CD8-positive, alpha-beta memory T cell (primary cell): ENCODE measurements at regions not wholly inside any gene's neighbourhood (a gene's known extent, or its start where the extent isn't known, plus 50 kb on each side); places are given as distances from the start of the nearest gene placed in this dataset.

Experiments
- CTCF ChIA-PET: fragments of 350-600 bp; sonication (Branson Sonifier 250); formaldehyde crosslinking; loops from one replicate; lab custom pipeline; 2021; ENCODE audit warnings: antibody characterized with exemption; lab: Charles Lee
- POLR2A ChIA-PET: fragments of 350-600 bp; sonication (Branson Sonifier 250); formaldehyde crosslinking; loops from one replicate; lab custom pipeline; 2021; ENCODE audit warnings: antibody characterized with exemption; lab: Charles Lee
- DNase-seq, 5 donors: peaks; one replicate each; pipeline versions ENCODE4 v3.0.0 to v3.0.0-alpha.2; 2020 to 2022; ENCODE audit warnings: mixed read lengths in 1 of 5
- H3K27ac ChIP-seq: one replicate; pipeline ENCODE4 v1.7.0; 2013; ENCODE audit warnings: low read depth, mild to moderate bottlenecking, low read length, moderate library complexity
- H3K27me3 ChIP-seq: 2 replicates; pipeline ENCODE4 v1.7.0; 2013; ENCODE audit warnings: low read length, mild to moderate bottlenecking; ENCODE audit not compliant: insufficient read depth, poor library complexity, severe bottlenecking
- H3K36me3 ChIP-seq: 2 replicates; pipeline ENCODE4 v1.7.0; 2013; ENCODE audit warnings: mild to moderate bottlenecking, low read length, moderate library complexity; ENCODE audit not compliant: insufficient read depth
- H3K4me1 ChIP-seq: 2 replicates; pipeline ENCODE4 v1.7.0; 2013; ENCODE audit warnings: mild to moderate bottlenecking, low read length, moderate library complexity; ENCODE audit not compliant: insufficient read depth
- H3K4me3 ChIP-seq: 2 replicates; pipeline ENCODE4 v1.7.0; 2013; ENCODE audit warnings: mild to moderate bottlenecking, low read length
- H3K9me3 ChIP-seq: 2 replicates; pipeline ENCODE4 v1.7.0; 2013; ENCODE audit warnings: mild to moderate bottlenecking, low read length
- H3K27ac Mint-ChIP-seq, 8 donors: one replicate each; pipeline ENCODE4 v1.8.0; 2020 to 2021; ENCODE audit warnings: mixed read lengths in 8 of 8, mild to moderate bottlenecking in 6 of 8, inconsistent platforms in 3 of 8, moderate library complexity in 3 of 8
- H3K27me3 Mint-ChIP-seq, 2 donors: one replicate each; pipeline ENCODE4 v1.8.0; 2020 to 2021; ENCODE audit warnings: mixed read lengths in 2 of 2, mild to moderate bottlenecking in 1 of 2, moderate library complexity in 1 of 2
- H3K36me3 Mint-ChIP-seq, 3 donors: one replicate each; pipeline ENCODE4 v1.8.0; 2020 to 2021; ENCODE audit warnings: mixed read lengths in 3 of 3, inconsistent platforms in 1 of 3, mild to moderate bottlenecking in 1 of 3
- H3K4me1 Mint-ChIP-seq, 3 donors: one replicate each; pipeline ENCODE4 v1.8.0; 2020 to 2021; ENCODE audit warnings: mixed read lengths in 3 of 3, inconsistent platforms in 1 of 3, mild to moderate bottlenecking in 1 of 3
- H3K4me3 Mint-ChIP-seq, 7 donors: one replicate each; pipeline ENCODE4 v1.8.0; 2020 to 2021; ENCODE audit warnings: mixed read lengths in 7 of 7, mild to moderate bottlenecking in 6 of 7, moderate library complexity in 4 of 7, inconsistent platforms in 2 of 7
- H3K9me3 Mint-ChIP-seq, 5 donors: one replicate each; pipeline ENCODE4 v1.8.0; 2020 to 2022; ENCODE audit warnings: mixed read lengths in 5 of 5, mild to moderate bottlenecking in 3 of 5, moderate library complexity in 2 of 5, inconsistent platforms in 1 of 5

- H3K27ac Mint-ChIP-seq = no peak overlapping the region
- DNase-seq = no peak
- ChIA-PET CTCF (no interaction called here), POLR2A (no interaction called here)
- no peaks in the 10 kb centered on the region for H3K27me3 ChIP-seq
- H3K9me3 ChIP-seq = no peaks in the 10 kb centered on the region
- peaks cover 4 to 14% of the 10 kb centered on the region in 2 donors for H3K27me3 Mint-ChIP-seq
- no peak overlapping the region for H3K4me3 Mint-ChIP-seq
- H3K9me3 Mint-ChIP-seq = no peaks in the 10 kb centered on the region
- no peak overlapping the region for H3K27ac ChIP-seq
- no peak overlapping the region for H3K4me3 ChIP-seq
- no peaks in the 10 kb centered on the region for H3K4me1 Mint-ChIP-seq
- no peaks in the 10 kb centered on the region for H3K36me3 ChIP-seq
- H3K4me1 ChIP-seq = no peaks in the 10 kb centered on the region
- H3K36me3 Mint-ChIP-seq = no peaks in the 10 kb centered on the region
Measured at GRCh38 chr1:38239258-38239835, 192.8 kb upstream of the POU3F1 start.

GRCh38 chr1:38238294-38238693 is 191.7 kb upstream of the POU3F1 start:
- H3K9me3 Mint-ChIP-seq = peaks cover 0 to 1% (median 0%) of the 10 kb centered on the region in 5 donors
- ChIA-PET POLR2A (no interaction called here), CTCF (no interaction called here)
- Histone ChIP-seq H3K27me3 (no peaks in the 10 kb centered on the region), H3K27ac (no peak overlapping the region), H3K4me1 (no peaks in the 10 kb centered on the region), H3K4me3 (no peak overlapping the region), H3K36me3 (no peaks in the 10 kb centered on the region), H3K9me3 (no peaks in the 10 kb centered on the region)
- H3K4me3 Mint-ChIP-seq = no peak overlapping the region
- no peaks in the 10 kb centered on the region for H3K4me1 Mint-ChIP-seq
- H3K36me3 Mint-ChIP-seq = peaks cover 0 to 2% (median 0%) of the 10 kb centered on the region in 3 donors
- DNase-seq = no peak
- peaks cover 5 to 20% of the 10 kb centered on the region in 2 donors for H3K27me3 Mint-ChIP-seq
- H3K27ac Mint-ChIP-seq = no peak overlapping the region

GRCh38 chr1:38235705-38236104 is 189.1 kb upstream of the POU3F1 start:
- Histone ChIP-seq H3K27ac (no peak overlapping the region), H3K27me3 (no peaks in the 10 kb centered on the region), H3K9me3 (no peaks in the 10 kb centered on the region), H3K4me1 (no peaks in the 10 kb centered on the region), H3K36me3 (no peaks in the 10 kb centered on the region), H3K4me3 (no peak overlapping the region)
- Mint-ChIP-seq H3K4me1 (no peaks in the 10 kb centered on the region), H3K4me3 (no peak overlapping the region), H3K36me3 (peaks cover 0 to 2% (median 0%) of the 10 kb centered on the region in 3 donors), H3K27me3 (peaks cover 5 to 19% of the 10 kb centered on the region in 2 donors), H3K9me3 (peaks cover 0 to 1% (median 0%) of the 10 kb centered on the region in 5 donors), H3K27ac (no peak overlapping the region)
- ChIA-PET CTCF (no interaction called here), POLR2A (no interaction called here)
- DNase-seq = no peak

GRCh38 chr1:38231941-38232340 is 185.3 kb upstream of the POU3F1 start:
- CTCF ChIA-PET = no interaction called here
- DNase-seq = no peak
- Histone ChIP-seq H3K4me3 (no peak overlapping the region), H3K36me3 (no peaks in the 10 kb centered on the region), H3K4me1 (no peaks in the 10 kb centered on the region), H3K27me3 (no peaks in the 10 kb centered on the region), H3K9me3 (no peaks in the 10 kb centered on the region), H3K27ac (no peak overlapping the region)
- Mint-ChIP-seq H3K36me3 (peaks cover 0 to 2% (median 0%) of the 10 kb centered on the region in 3 donors), H3K9me3 (peaks cover 0 to 3% (median 0%) of the 10 kb centered on the region in 5 donors), H3K27me3 (peaks cover 8 to 37% of the 10 kb centered on the region in 2 donors), H3K4me3 (no peak overlapping the region), H3K4me1 (no peaks in the 10 kb centered on the region), H3K27ac (no peak overlapping the region)
- POLR2A ChIA-PET = no interaction called here

GRCh38 chr1:38228718-38229117 is 182.1 kb upstream of the POU3F1 start:
- no peaks in the 10 kb centered on the region for H3K9me3 ChIP-seq
- H3K36me3 ChIP-seq = no peaks in the 10 kb centered on the region
- CTCF ChIA-PET = no interaction called here
- POLR2A ChIA-PET = no interaction called here
- H3K27me3 Mint-ChIP-seq = peaks cover 6 to 33% of the 10 kb centered on the region in 2 donors
- no peak for DNase-seq
- H3K4me1 Mint-ChIP-seq = no peaks in the 10 kb centered on the region
- no peak overlapping the region for H3K27ac ChIP-seq
- H3K4me3 Mint-ChIP-seq = no peak overlapping the region
- no peaks in the 10 kb centered on the region for H3K27me3 ChIP-seq
- H3K9me3 Mint-ChIP-seq = peaks cover 0 to 3% (median 0%) of the 10 kb centered on the region in 5 donors
- H3K27ac Mint-ChIP-seq = no peak overlapping the region
- no peak overlapping the region for H3K4me3 ChIP-seq
- peaks cover 0 to under 1% (median 0%) of the 10 kb centered on the region in 3 donors for H3K36me3 Mint-ChIP-seq
- H3K4me1 ChIP-seq = no peaks in the 10 kb centered on the region

- POLR2A ChIA-PET = no interaction called here
- no peaks in the 10 kb centered on the region for H3K4me1 ChIP-seq
- Mint-ChIP-seq H3K27me3 (peaks cover 10 to 35% of the 10 kb centered on the region in 2 donors), H3K9me3 (peaks cover 0 to 3% (median 0%) of the 10 kb centered on the region in 5 donors), H3K4me1 (no peaks in the 10 kb centered on the region), H3K4me3 (no peak overlapping the region), H3K27ac (no peak overlapping the region), H3K36me3 (no peaks in the 10 kb centered on the region)
- no peak overlapping the region for H3K27ac ChIP-seq
- no peak overlapping the region for H3K4me3 ChIP-seq
- H3K36me3 ChIP-seq = no peaks in the 10 kb centered on the region
- CTCF ChIA-PET = no interaction called here
- no peak for DNase-seq
- H3K9me3 ChIP-seq = no peaks in the 10 kb centered on the region
- H3K27me3 ChIP-seq = no peaks in the 10 kb centered on the region
Measured at GRCh38 chr1:38225745-38226144, 179.2 kb upstream of the POU3F1 start.

GRCh38 chr1:38223391-38223790 is 176.8 kb upstream of the POU3F1 start:
- Mint-ChIP-seq H3K4me3 (no peak overlapping the region), H3K4me1 (no peaks in the 10 kb centered on the region), H3K9me3 (peaks cover 0 to under 1% (median 0%) of the 10 kb centered on the region in 5 donors), H3K36me3 (no peaks in the 10 kb centered on the region), H3K27ac (no peak overlapping the region), H3K27me3 (peaks cover 10 to 24% of the 10 kb centered on the region in 2 donors)
- Histone ChIP-seq H3K27me3 (no peaks in the 10 kb centered on the region), H3K4me1 (no peaks in the 10 kb centered on the region), H3K9me3 (no peaks in the 10 kb centered on the region), H3K36me3 (no peaks in the 10 kb centered on the region), H3K27ac (no peak overlapping the region), H3K4me3 (no peak overlapping the region)
- ChIA-PET CTCF (no interaction called here), POLR2A (no interaction called here)
- no peak for DNase-seq

- peaks cover 11 to 26% of the 10 kb centered on the region in 2 donors for H3K27me3 Mint-ChIP-seq
- no peaks in the 10 kb centered on the region for H3K9me3 Mint-ChIP-seq
- Histone ChIP-seq H3K4me3 (no peak overlapping the region), H3K36me3 (no peaks in the 10 kb centered on the region), H3K9me3 (no peaks in the 10 kb centered on the region), H3K4me1 (no peaks in the 10 kb centered on the region), H3K27ac (no peak overlapping the region), H3K27me3 (no peaks in the 10 kb centered on the region)
- ChIA-PET CTCF (no interaction called here), POLR2A (no interaction called here)
- no peak for DNase-seq
- no peak overlapping the region for H3K4me3 Mint-ChIP-seq
- no peaks in the 10 kb centered on the region for H3K36me3 Mint-ChIP-seq
- H3K4me1 Mint-ChIP-seq = no peaks in the 10 kb centered on the region
- H3K27ac Mint-ChIP-seq = no peak overlapping the region
Measured at GRCh38 chr1:38222891-38223290, 176.3 kb upstream of the POU3F1 start.
